Astrocyte (in vitro differentiated cells and primary cell): ENCODE measurements at regions not wholly inside any gene's neighbourhood (a gene's known extent, or its start where the extent isn't known, plus 50 kb on each side); places are given as distances from the start of the nearest gene placed in this dataset.

Experiments used
- CTCF ChIP-seq: IDR thresholded peaks from 2 replicates; pipeline ENCODE4 v1.5.1; 2011; ENCODE audit warnings: low read depth, mild to moderate bottlenecking, inconsistent platforms, low read length, moderate library complexity; ENCODE audit not compliant: insufficient read depth
- EZH2 ChIP-seq: IDR thresholded peaks from 2 replicates; pipeline ENCODE4 v1.6.1; 2012; ENCODE audit warnings: mild to moderate bottlenecking, low read length, inconsistent platforms; ENCODE audit not compliant: insufficient read depth

- no peak for TF ChIP-seq CTCF
- no peak for TF ChIP-seq EZH2
These were observed 233.6 kb upstream of the SEMA3E start for GRCh38 chr7:83882551-83882950.
